ENCODE measurements at regions not wholly inside any gene's neighbourhood (a gene's known extent, or its start where the extent isn't known, plus 50 kb on each side); places are given as distances from the start of the nearest gene placed in this dataset.

- Histone ChIP-seq H3K27ac (ENCODE audit: low read length) (peak overlapping the region; percentile 96), H3K36me3 (ENCODE audit: control insufficient read depth, insufficient read depth, low read length) (no peaks in the 10 kb centered on the region), H3K4me1 (ENCODE audit: control insufficient read depth, insufficient read depth, low read length) (peaks cover 49% of the 10 kb centered on the region), H3K4me3 (ENCODE audit: low read depth in 2 of 2, low read length in 2 of 2) (0 out of 4 replicates have a peak overlapping the region, but pooled peaks of 1 of the 2 experiments have one; percentile 4), H3K9me3 (ENCODE audit: control insufficient read depth, insufficient read depth, low read depth, low read length) (peaks cover 3% of the 10 kb centered on the region; the same call in 1 of the 2 replicates), H3K27me3 (ENCODE audit: control insufficient read depth, insufficient read depth, low read length) (no peaks in the 10 kb centered on the region)
- DNase-seq (ENCODE audit: low read depth, low spot score) = peak; percentile 93
- peak; percentile 91 for ATAC-seq
- in situ Hi-C loops (cut with HindIII; ENCODE audit: low pct_unique_long_range_greater_than_20kb, low sequenced_read_pairs) = no loop called here
- TF ChIP-seq REST (IDR thresholded peaks at IDR 0.05; ENCODE audit: insufficient read depth in 1 of 2, low read depth in 2 of 2, low read length in 1 of 2) (peak in 1 of 2 experiments; percentile 51; a peak in 1 of 4 replicates), POLR2AphosphoS5 (IDR thresholded peaks at IDR 0.05; ENCODE audit: low read depth, low read length) (peak; percentile 89), TCF7L2 (IDR thresholded peaks at IDR 0.05; ENCODE audit: low read depth, low read length) (peak; percentile 86), SIN3A (IDR thresholded peaks at IDR 0.05; ENCODE audit: borderline replicate concordance, insufficient read depth, low read depth, low read length) (no peak), CTCF (IDR thresholded peaks at IDR 0.05) (no peak)
- ChIA-PET CTCF (no interaction called here), POLR2A (interaction anchor here (0.5 to 0.7 kb wide), 4 partner anchors 28 to 690 kb away, joined by 3 to 8 read pairs (median 4); no protein-coding TSS in a partner anchor)
- BruUV-seq (replicated peaks) = no TSS peak
- intact Hi-C loops (cut with micrococcal nuclease; ENCODE audit: unreplicated experiment) = loop anchor here (10.0 kb wide), 1 partner anchor 98 kb away; the partner anchor contains the start of gene CAV1
Observed at GRCh38 chr7:116426428-116427156, 72.9 kb upstream of the CAV2 start.

- intact Hi-C loops (cut with micrococcal nuclease; ENCODE audit: unreplicated experiment) (loop anchor here (10.0 kb wide), 2 partner anchors 95 to 175 kb away; partner anchors contain the start of gene CAV1), in situ Hi-C loops (cut with HindIII; ENCODE audit: low pct_unique_long_range_greater_than_20kb, low sequenced_read_pairs) (no loop called here)
- DNase-seq (ENCODE audit: low read depth, low spot score) (no peak), ATAC-seq (no peak)
- peak overlapping the region; percentile 81 for H3K27ac ChIP-seq (ENCODE audit: low read length)
- no peak for TF ChIP-seq TCF7L2 (IDR thresholded peaks at IDR 0.05; ENCODE audit: low read depth, low read length)
- TF ChIP-seq REST (IDR thresholded peaks at IDR 0.05; ENCODE audit: insufficient read depth in 1 of 2, low read depth in 2 of 2, low read length in 1 of 2) = no peak
- no peak for TF ChIP-seq POLR2AphosphoS5 (IDR thresholded peaks at IDR 0.05; ENCODE audit: low read depth, low read length)
- TF ChIP-seq SIN3A (IDR thresholded peaks at IDR 0.05; ENCODE audit: borderline replicate concordance, insufficient read depth, low read depth, low read length) = no peak
- no peak for TF ChIP-seq CTCF (IDR thresholded peaks at IDR 0.05)
- BruUV-seq (replicated peaks) = no TSS peak
- no peak overlapping the region for H3K4me3 ChIP-seq (ENCODE audit: low read depth in 2 of 2, low read length in 2 of 2)
- ChIA-PET CTCF (no interaction called here), POLR2A (no interaction called here)
- peaks cover 3% of the 10 kb centered on the region; the same call in 1 of the 2 replicates for H3K9me3 ChIP-seq (ENCODE audit: control insufficient read depth, insufficient read depth, low read depth, low read length)
- no peaks in the 10 kb centered on the region for H3K27me3 ChIP-seq (ENCODE audit: control insufficient read depth, insufficient read depth, low read length)
- H3K4me1 ChIP-seq (ENCODE audit: control insufficient read depth, insufficient read depth, low read length) = peaks cover 24% of the 10 kb centered on the region
- H3K36me3 ChIP-seq (ENCODE audit: control insufficient read depth, insufficient read depth, low read length) = no peaks in the 10 kb centered on the region
Observed at GRCh38 chr7:116429986-116430619, 69.4 kb upstream of the CAV2 start.
